Muscle layer of duodenum (tissue), 2 donors: ENCODE measurements at regions not wholly inside any gene's neighbourhood (a gene's known extent, or its start where the extent isn't known, plus 50 kb on each side); places are given as distances from the start of the nearest gene placed in this dataset.

Source experiments
- H3K27ac ChIP-seq: one replicate; pipeline ENCODE4 v1.7.0; 2013; ENCODE audit warnings: mild to moderate bottlenecking, low read length
- H3K27me3 ChIP-seq: one replicate; pipeline ENCODE4 v1.7.0; 2013; ENCODE audit warnings: low read depth, mild to moderate bottlenecking, control low read depth, low read length
- H3K36me3 ChIP-seq, 2 donors: one replicate each; pipeline ENCODE4 v1.7.0; 2013; ENCODE audit warnings: low read length in 2 of 2, control low read depth in 1 of 2, mild to moderate bottlenecking in 1 of 2; ENCODE audit not compliant: insufficient read depth in 2 of 2, control insufficient read depth in 1 of 2
- H3K4me1 ChIP-seq, 2 donors: one replicate each; pipeline ENCODE4 v1.7.0; 2013; ENCODE audit warnings: low read length in 2 of 2, mild to moderate bottlenecking in 2 of 2, control low read depth in 1 of 2, moderate library complexity in 1 of 2; ENCODE audit not compliant: insufficient read depth in 2 of 2, control insufficient read depth in 1 of 2
- H3K4me3 ChIP-seq, 2 donors: one replicate each; pipeline ENCODE4 v1.7.0; 2013; ENCODE audit warnings: low read length in 2 of 2, low read depth in 1 of 2, mild to moderate bottlenecking in 1 of 2
- H3K9me3 ChIP-seq, 2 donors: one replicate each; pipeline ENCODE4 v1.7.0; 2013; ENCODE audit warnings: low read length in 2 of 2, control low read depth in 1 of 2, mild to moderate bottlenecking in 1 of 2; ENCODE audit not compliant: control insufficient read depth in 1 of 2
- donor health status: healthy.

GRCh38 chr11:106278391-106278790 is 200.9 kb downstream of the AASDHPPT start:
- Histone ChIP-seq H3K36me3 (no peaks in the 10 kb centered on the region), H3K4me3 (no peak overlapping the region), H3K9me3 (no peaks in the 10 kb centered on the region), H3K27ac (no peak overlapping the region), H3K4me1 (no peaks in the 10 kb centered on the region), H3K27me3 (no peaks in the 10 kb centered on the region)

GRCh38 chr11:106280036-106280435 is 202.6 kb downstream of the AASDHPPT start:
- H3K4me3 ChIP-seq, result no peak overlapping the region
- H3K4me1 ChIP-seq, result no peaks in the 10 kb centered on the region
- H3K27ac ChIP-seq, result no peak overlapping the region
- no peaks in the 10 kb centered on the region for H3K27me3 ChIP-seq
- no peaks in the 10 kb centered on the region for H3K9me3 ChIP-seq
- H3K36me3 ChIP-seq, result no peaks in the 10 kb centered on the region

GRCh38 chr11:106281455-106282173 is 204.2 kb downstream of the AASDHPPT start:
- Histone ChIP-seq H3K27ac (no peak overlapping the region), H3K4me3 (no peak overlapping the region), H3K9me3 (no peaks in the 10 kb centered on the region), H3K36me3 (no peaks in the 10 kb centered on the region), H3K4me1 (no peaks in the 10 kb centered on the region), H3K27me3 (no peaks in the 10 kb centered on the region)

GRCh38 chr11:106286881-106287504 is 209.5 kb downstream of the AASDHPPT start:
- no peaks in the 10 kb centered on the region for H3K27me3 ChIP-seq
- H3K27ac ChIP-seq, result no peak overlapping the region
- no peaks in the 10 kb centered on the region for H3K36me3 ChIP-seq
- H3K4me1 ChIP-seq, result no peaks in the 10 kb centered on the region
- H3K4me3 ChIP-seq, result no peak overlapping the region
- H3K9me3 ChIP-seq, result no peaks in the 10 kb centered on the region

GRCh38 chr11:106288057-106288456 is 210.6 kb downstream of the AASDHPPT start:
- H3K36me3 ChIP-seq, result no peaks in the 10 kb centered on the region
- no peaks in the 10 kb centered on the region for H3K27me3 ChIP-seq
- no peak overlapping the region for H3K4me3 ChIP-seq
- no peaks in the 10 kb centered on the region for H3K9me3 ChIP-seq
- H3K4me1 ChIP-seq, result no peaks in the 10 kb centered on the region
- H3K27ac ChIP-seq, result no peak overlapping the region

GRCh38 chr11:106288822-106289387 is 211.4 kb downstream of the AASDHPPT start:
- H3K4me3 ChIP-seq, result no peak overlapping the region
- H3K4me1 ChIP-seq, result no peaks in the 10 kb centered on the region
- no peak overlapping the region for H3K27ac ChIP-seq
- no peaks in the 10 kb centered on the region for H3K36me3 ChIP-seq
- no peaks in the 10 kb centered on the region for H3K9me3 ChIP-seq
- H3K27me3 ChIP-seq, result no peaks in the 10 kb centered on the region

- no peak overlapping the region for H3K27ac ChIP-seq
Observed at GRCh38 chr11:106292526-106292925, 215.1 kb downstream of the AASDHPPT start.

GRCh38 chr11:106295974-106296373 is 218.5 kb downstream of the AASDHPPT start:
- no peak overlapping the region for H3K27ac ChIP-seq
- no peaks in the 10 kb centered on the region for H3K27me3 ChIP-seq
- H3K4me3 ChIP-seq, result no peak overlapping the region
- no peaks in the 10 kb centered on the region for H3K9me3 ChIP-seq
- no peaks in the 10 kb centered on the region for H3K36me3 ChIP-seq
- H3K4me1 ChIP-seq, result no peaks in the 10 kb centered on the region

More at GRCh38 chr11:106292526-106292925, 215.1 kb downstream of the AASDHPPT start:
- Histone ChIP-seq H3K4me1 (no peaks in the 10 kb centered on the region), H3K4me3 (no peak overlapping the region), H3K36me3 (no peaks in the 10 kb centered on the region), H3K27me3 (no peaks in the 10 kb centered on the region), H3K9me3 (no peaks in the 10 kb centered on the region)

GRCh38 chr11:106302416-106302815 is 225.0 kb downstream of the AASDHPPT start:
- H3K36me3 ChIP-seq, result no peaks in the 10 kb centered on the region
- no peak overlapping the region for H3K4me3 ChIP-seq
- H3K9me3 ChIP-seq, result peaks cover 0 to 4% of the 10 kb centered on the region in 2 donors
- H3K4me1 ChIP-seq, result no peaks in the 10 kb centered on the region
- H3K27ac ChIP-seq, result no peak overlapping the region
- H3K27me3 ChIP-seq, result no peaks in the 10 kb centered on the region

- H3K36me3 ChIP-seq, result no peaks in the 10 kb centered on the region
- no peak overlapping the region for H3K27ac ChIP-seq
- H3K4me1 ChIP-seq, result no peaks in the 10 kb centered on the region
- peaks cover 0 to 4% of the 10 kb centered on the region in 2 donors for H3K9me3 ChIP-seq
- H3K4me3 ChIP-seq, result no peak overlapping the region
- no peaks in the 10 kb centered on the region for H3K27me3 ChIP-seq
Observed at GRCh38 chr11:106304274-106304673, 226.8 kb downstream of the AASDHPPT start.

- no peaks in the 10 kb centered on the region for H3K4me1 ChIP-seq
- no peaks in the 10 kb centered on the region for H3K27me3 ChIP-seq
- no peaks in the 10 kb centered on the region for H3K36me3 ChIP-seq
- H3K4me3 ChIP-seq, result no peak overlapping the region
- H3K27ac ChIP-seq, result no peak overlapping the region
- H3K9me3 ChIP-seq, result peaks cover 0 to 4% of the 10 kb centered on the region in 2 donors
Observed at GRCh38 chr11:106305458-106305857, 228.0 kb downstream of the AASDHPPT start.
